ENCODE measurements at regions not wholly inside any gene's neighbourhood (a gene's known extent, or its start where the extent isn't known, plus 50 kb on each side); places are given as distances from the start of the nearest gene placed in this dataset.
"Not testable (repeated sequence)": the region's sequence is repeated elsewhere in the genome, so short reads cannot be mapped to it uniquely, and the experiment has no call there.

GRCh38 chr5:110925916-110926315, 145.6 kb upstream of the TSLP start:
- DNase-seq: no peak

DNA sequence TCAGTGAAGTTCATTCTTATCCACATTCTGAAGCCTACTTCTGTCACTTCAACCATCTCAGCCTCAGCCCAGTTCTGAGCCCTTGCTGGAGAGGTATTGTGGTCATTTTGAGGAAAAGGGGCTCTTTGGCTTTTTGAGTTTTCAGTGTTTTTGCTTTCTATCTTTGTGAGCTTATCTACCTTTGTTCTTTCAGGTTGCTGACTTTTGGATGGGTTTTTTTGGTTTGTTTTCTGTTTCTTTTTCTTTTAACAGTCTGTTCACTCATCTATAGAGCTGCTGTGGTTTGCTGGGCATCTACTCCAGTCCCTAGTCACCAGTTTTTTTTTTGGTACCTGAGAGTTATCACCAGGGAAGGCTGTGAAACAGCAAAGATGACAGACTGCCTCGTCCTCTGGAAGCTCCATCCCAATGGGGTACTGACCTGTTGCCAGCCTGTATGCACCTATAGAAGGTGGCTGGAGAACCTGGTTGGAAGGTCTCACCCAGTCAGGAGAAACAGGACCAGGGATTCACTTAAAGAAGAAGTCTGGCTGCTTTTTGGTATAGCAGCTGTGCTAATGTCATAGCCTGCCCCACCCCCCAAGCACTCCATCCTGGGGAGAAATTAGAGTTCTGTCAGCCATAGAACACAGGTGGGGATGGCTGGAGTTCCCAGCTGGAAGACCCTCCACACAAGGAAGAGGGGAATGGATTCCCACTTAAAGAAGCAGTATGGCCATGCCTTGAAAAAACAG, 138.6 kb upstream of the TSLP start:
- DNase-seq: no peak

- no peak for DNase-seq
Observed at GRCh38 chr5:110940136-110940535, 131.4 kb upstream of the TSLP start.

GRCh38 chr5:110945874-110946436, 125.6 kb upstream of the TSLP start:
- no peak for DNase-seq

- DNase-seq: no peak
Observed at GRCh38 chr5:110951373-110951791, 120.1 kb upstream of the TSLP start.

- no peak for DNase-seq
Observed at GRCh38 chr5:110956280-110956912, 115.1 kb upstream of the TSLP start.

DNA sequence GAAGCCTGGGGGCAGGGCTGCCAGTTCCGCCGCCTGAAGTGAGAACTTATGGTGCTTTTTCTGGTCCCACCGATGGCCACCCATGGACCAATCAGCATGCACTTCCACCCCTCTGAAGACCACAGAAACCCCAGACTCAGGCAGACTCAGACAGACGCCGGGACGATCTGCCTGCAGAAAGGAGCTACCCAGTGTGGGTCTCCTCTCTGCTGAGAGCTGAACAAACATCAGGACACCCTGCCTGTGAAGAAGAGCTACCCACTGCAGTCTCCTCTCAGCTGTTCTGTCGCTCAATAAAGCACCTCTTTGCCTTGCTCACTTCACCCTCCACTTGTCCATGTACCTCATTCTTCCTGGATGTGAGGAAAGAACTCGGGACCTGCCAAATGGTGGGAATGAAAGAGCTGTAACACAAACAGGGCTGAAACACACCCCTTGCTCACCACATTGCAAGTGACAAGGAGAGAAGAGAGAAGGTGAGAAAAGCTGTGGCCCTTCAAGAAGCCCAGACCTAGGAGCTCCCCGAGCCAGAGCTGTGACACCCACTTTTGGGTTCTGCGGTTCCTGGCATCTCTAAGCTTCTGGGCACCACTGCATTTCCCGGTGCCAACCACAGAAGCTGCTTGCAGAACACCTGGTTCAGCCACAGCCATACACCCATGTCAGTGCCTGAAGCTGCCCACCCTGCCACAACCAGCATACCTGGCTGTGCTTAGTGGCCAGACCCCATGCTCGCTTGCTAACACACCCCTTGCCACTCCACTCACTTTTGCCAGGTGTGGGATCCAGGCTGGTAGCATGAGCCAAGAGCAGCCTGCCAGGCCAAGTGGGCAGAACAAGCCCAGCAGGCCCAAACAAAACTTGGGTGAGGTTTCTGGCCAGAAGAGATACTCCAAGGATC, 114.3 kb upstream of the TSLP start:
- DNase-seq: no peak

DNA sequence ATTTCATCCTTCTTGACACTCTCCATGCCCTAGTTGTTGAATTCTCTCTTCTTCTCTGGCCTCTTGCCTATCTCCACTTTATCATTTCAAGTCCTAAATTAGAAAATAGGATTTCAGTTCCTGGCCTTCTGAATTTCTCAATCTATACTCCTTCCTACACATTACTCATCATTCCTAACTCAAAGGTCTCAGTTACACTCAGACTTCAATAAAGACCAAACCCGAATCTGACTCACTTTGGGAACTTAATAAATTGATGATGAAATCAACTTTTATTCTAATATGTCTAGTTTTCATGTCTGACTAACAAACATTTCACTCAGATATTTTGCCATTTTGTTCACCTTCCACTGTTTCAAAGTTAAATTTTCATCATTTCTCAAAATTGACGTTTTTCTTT, 113.6 kb upstream of the TSLP start:
- no peak for DNase-seq

- no peak for DNase-seq
Observed at GRCh38 chr5:110963495-110963894, 108.0 kb upstream of the TSLP start.

DNA sequence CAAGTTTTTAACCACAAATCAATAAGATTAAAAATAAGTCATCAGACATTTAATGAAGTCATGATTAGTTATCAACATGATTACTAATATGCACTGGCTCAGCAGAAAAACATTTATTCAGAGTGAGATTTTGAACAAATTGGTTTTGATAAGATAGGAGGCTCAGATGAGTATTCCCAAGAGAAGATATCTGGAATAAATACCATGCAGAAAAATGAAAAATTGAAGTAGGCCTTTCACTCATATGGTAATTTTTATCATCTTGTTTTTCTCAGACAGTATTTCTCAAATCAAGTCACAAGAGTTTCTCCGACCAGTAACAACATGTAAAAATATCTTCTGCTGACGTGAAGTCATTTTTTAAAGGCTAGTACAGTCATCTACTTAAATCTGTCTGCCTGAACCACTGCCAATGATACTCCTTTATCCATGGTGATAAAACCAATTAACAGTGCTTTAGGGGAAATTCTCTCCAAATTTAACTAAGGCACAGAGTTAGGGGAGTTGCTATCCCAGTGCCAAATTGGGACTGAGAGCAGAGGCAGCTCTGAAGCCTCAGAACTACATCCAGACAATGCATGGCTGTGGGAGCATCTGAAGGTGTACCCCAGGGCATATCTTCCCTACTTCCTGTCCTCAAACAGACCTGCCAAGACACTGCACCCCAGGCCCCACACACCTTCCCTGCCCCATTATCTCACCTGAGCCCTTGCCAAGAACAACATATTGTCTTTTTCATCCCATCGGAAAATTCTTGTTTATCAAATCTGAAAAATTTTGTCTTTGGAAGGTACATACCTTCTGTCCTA, 105.5 kb upstream of the TSLP start:
- no peak for DNase-seq

DNA sequence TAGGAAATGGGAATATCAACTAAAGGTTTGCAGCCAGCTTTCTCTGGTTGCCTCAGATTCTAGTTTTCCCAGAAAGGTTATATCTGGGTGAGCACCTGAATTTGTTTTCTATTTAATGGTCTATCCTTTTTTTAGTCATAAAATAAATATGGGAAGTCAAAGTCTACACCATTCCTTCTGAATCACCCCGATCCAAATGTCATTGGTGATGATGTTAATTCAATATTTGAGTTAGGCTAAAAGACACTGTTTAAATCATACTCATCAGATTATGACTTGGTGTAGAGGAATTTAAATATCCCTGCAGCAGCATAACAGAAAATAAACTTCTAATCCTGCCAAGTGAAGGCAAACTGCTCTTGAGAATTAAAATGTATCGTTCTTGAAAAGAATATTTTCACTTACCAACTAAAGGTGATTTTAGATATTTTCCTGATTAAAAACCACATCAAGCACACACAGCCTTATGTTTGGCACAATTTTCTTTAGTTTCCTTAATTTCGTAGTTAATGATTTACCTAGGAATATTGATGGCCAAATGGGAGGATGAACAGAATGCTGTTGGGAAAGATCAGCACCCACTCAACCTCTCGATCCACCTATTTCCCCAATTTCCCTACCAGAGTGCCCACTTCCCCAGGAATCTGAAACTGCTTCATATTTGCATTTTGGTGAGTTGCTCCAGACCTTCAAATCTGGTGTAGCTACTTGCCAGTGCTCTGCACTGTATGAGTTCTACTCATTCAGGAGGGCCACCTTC, 103.1 kb upstream of the TSLP start:
- DNase-seq: no peak

GRCh38 chr5:110969502-110969901, 102.0 kb upstream of the TSLP start:
- DNase-seq: no peak

DNA sequence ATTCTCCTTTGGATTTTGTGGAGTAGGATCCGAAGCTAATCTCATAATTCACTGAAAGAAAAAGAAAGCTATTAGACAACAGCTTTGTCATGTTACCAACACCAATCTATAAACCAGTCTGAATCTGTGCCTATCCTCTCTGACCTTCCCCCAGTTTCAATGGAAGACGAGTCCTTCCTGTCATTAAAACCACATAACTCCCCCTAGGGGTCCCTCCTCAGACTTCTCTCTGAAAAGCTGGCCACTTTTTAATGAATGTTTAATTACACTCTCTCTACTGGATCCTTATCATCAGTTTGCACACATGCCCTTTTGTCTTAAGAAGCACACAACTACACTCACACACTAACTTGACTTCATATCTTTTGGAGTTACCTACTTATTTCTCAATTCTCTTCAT, 98.0 kb upstream of the TSLP start:
- no peak for DNase-seq

DNA sequence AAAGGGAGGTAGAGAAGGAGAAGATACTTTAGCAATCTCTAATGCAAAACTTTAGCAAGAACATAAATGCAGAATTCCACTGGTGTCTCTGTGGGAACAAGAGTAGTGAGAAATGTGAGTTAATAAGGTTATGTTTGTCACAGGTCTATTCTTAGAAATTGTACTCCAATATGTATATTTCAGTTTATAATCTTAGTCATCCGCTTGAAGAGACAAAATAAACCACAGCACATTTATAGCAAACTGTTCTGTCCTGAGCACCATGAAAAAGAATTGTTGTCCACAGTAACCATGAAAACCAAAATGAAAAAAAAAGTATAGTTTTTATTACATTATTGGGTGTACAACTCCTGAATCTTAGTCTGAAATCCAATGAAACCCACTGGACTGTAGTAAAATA, 93.6 kb upstream of the TSLP start:
- DNase-seq: no peak

DNA sequence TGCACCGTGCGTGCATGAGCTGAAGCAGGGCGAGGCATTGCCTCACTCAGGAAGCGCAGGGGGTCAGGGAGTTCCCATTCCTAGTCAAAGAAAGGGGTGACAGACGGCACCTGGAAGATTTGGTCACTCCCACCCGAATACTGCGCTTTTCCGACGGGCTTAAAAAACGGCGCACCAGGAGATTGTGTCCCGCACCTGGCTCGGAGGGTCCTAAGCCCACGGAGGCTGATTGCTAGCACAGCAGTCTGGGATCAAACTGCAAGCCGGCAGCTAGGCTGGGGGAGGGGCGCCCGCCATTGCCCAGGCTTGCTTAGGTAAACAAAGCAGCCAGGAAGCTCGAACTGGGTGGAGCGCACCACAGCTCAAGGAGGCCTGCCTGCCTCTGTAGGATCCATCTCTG, 85.6 kb upstream of the TSLP start:
- not testable (repeated sequence) for DNase-seq

GRCh38 chr5:110987573-110987972, 83.9 kb upstream of the TSLP start:
- DNase-seq: not testable (repeated sequence)

DNA sequence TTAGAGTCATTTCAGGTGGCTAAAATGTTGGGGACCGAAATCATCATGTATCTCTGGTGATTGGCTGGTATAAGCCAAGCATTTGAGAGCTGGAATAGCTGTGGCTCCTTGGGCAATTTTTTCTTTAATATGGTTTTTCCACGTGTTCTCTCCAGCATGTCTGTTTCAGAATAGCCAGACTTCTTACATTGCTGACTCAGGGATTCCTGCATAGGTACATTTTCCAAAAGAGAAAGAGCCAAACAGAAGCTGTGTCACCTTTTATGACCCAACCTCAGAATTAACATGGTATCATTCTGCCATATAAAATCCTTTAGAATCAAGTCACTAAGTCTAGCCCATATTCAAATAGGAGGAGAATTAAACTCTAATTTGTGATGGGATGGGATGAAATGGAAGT, 74.8 kb upstream of the TSLP start:
- DNase-seq: no peak

DNA sequence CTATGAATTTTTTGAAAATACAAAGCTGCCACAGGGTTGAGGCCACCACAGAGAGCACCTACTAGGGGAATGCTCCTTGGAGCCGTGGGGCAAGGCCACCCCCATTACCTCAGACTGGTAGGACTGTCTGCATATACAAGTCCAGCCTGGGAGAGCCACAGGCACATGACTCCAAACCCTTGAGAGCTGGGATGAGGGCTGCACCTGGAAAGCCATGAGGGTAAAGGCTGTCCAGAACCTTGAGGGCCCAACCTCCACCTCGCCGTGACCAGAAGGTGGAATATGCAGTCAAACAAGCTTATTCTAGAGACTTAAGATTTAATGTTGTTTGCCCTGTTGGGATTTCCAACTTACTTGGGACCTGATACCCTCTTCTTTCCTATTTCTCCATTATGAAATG, 69.5 kb upstream of the TSLP start:
- DNase-seq: no peak

GRCh38 chr5:111003623-111004022, 67.9 kb upstream of the TSLP start:
- DNase-seq: no peak

DNA sequence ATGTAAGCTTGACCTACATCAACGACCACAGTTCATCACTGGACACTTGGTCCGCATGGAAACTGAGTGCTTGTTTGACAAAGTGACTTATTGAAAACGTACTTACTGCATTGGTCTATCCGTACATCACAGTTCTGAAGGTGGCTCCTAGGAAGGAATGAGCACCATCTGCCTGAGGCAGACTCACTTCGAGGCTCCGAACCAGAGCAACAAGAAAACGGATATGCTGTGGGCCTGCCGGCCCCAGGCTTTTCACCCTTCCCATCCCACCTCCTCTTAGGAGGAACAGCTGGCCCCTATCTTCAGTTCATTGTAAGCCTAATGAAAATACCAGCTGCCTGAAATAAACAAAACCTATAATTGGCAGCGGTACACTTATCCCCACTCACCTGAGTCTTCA, 67.2 kb upstream of the TSLP start:
- no peak for DNase-seq

- no peak for DNase-seq
Observed at GRCh38 chr5:111010783-111011182, 60.7 kb upstream of the TSLP start.

- DNase-seq: no peak
Observed at GRCh38 chr5:111013011-111013410, 58.5 kb upstream of the TSLP start.
